PC-3 (cell line): ENCODE measurements at regions not wholly inside any gene's neighbourhood (a gene's known extent, or its start where the extent isn't known, plus 50 kb on each side); places are given as distances from the start of the nearest gene placed in this dataset.

Source experiments
- EZH2 ChIP-seq: fragments of 300-600 bp; sonication (generic); IDR thresholded peaks from one replicate; pipeline ENCODE4 v1.6.1; 2017; ENCODE audit warnings: antibody characterized with exemption, mild to moderate bottlenecking, low read length; ENCODE audit not compliant: unreplicated experiment
- TF ChIP-seq, protein P1 (sequence below): fragments of 300-600 bp; sonication (generic); conservative IDR thresholded peaks from 2 replicates; pipeline ENCODE4 v1.5.1; 2017; ENCODE audit warnings: antibody characterized with exemption, low read depth, mild to moderate bottlenecking, low read length

DNA sequence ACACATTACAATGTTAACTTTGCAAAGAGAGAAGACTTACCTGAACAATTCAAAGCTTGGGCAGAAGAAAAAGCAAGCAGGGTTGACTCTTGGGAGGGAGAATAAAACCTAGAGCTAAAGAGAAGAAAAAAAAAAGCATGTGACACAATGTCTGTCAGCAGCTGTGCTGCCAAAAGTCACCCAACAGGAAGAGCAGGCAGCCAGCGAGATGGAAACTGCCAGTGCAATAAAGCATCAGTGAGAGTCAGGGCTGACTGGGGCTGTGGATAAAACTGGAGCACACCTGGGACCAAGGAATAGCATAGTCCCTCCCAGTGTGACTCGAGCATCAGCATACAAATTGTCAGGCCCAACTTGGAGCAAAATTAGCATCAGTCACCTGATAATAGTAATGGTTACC, 65.0 kb upstream of the SLC22A15 start:
- TF ChIP-seq EZH2, result no peak
- TF ChIP-seq, protein P1, sequence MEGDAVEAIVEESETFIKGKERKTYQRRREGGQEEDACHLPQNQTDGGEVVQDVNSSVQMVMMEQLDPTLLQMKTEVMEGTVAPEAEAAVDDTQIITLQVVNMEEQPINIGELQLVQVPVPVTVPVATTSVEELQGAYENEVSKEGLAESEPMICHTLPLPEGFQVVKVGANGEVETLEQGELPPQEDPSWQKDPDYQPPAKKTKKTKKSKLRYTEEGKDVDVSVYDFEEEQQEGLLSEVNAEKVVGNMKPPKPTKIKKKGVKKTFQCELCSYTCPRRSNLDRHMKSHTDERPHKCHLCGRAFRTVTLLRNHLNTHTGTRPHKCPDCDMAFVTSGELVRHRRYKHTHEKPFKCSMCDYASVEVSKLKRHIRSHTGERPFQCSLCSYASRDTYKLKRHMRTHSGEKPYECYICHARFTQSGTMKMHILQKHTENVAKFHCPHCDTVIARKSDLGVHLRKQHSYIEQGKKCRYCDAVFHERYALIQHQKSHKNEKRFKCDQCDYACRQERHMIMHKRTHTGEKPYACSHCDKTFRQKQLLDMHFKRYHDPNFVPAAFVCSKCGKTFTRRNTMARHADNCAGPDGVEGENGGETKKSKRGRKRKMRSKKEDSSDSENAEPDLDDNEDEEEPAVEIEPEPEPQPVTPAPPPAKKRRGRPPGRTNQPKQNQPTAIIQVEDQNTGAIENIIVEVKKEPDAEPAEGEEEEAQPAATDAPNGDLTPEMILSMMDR, result no peak
